Fibroblast of gingiva (primary cell): ENCODE measurements at regions not wholly inside any gene's neighbourhood (a gene's known extent, or its start where the extent isn't known, plus 50 kb on each side); places are given as distances from the start of the nearest gene placed in this dataset.
"Not testable (repeated sequence)": the region's sequence is repeated elsewhere in the genome, so short reads cannot be mapped to it uniquely, and the experiment has no call there.

Experiments used
- DNase-seq: peaks from one replicate; pipeline ENCODE4 v3.0.0-alpha.2; 2011; ENCODE audit warnings: low read depth

GRCh38 chr6:86256615-86257187, 614.0 kb upstream of the SYNCRIP start:
- no peak for DNase-seq

DNA sequence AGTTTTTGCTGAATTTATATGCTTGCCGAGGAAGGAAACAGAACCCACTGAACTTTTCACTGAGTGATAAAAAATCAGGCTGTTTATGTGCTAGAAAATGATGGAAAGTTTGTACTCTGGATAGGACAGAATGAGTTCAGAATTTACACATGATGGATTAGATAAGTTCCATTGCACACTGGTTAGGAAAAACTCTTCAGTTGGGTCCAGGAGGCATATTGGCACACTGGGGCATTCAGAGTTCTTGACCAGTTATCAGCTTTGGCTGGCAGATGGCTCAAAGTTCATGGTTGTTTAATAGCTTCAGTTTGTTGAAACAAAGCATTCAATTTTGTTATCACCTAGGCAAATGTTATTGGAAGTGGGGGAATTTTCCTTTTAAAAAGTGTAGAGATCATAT, 613.3 kb upstream of the SYNCRIP start:
- no peak for DNase-seq

DNA sequence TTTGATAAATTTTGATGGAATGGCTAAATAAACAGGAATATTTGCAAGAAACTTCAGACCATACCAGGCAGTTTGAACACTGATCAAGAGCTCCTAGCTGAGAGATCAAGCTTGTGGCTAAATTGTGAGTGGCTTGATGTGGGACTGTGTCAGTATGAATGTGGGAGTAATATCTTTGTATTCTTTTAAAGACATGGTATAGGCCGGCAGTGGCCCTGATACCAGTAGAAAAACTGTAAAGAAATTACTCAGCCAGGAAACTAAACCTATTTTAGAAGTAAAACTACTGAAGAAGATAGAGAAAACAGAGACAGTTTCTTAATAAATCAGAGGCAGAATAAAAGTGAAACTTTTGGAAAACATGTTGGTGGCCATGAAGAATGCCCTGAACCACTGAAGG, 608.4 kb upstream of the SYNCRIP start:
- DNase-seq, result no peak

DNA sequence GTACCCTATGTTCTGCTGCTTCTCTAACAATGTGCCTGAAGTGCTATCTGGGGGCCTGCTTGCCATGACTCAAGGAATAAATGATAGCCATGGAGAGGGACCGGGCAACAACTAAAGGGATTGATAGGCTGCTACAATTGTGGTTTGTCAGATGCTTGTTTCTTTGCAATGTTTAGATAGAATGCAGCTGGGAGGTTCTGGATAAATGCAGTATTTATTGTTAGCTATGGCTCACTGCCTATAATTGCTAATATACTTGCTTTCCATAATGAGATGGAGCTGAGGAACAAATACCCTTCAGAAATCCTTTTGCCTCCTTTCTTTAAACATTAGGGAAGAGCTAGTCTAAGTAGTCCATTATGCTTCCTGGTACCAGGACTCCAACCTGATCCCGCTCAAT, 575.2 kb upstream of the SYNCRIP start:
- DNase-seq, result no peak

- DNase-seq, result no peak
These were observed 572.6 kb upstream of the SYNCRIP start for GRCh38 chr6:86215323-86215722.

DNA sequence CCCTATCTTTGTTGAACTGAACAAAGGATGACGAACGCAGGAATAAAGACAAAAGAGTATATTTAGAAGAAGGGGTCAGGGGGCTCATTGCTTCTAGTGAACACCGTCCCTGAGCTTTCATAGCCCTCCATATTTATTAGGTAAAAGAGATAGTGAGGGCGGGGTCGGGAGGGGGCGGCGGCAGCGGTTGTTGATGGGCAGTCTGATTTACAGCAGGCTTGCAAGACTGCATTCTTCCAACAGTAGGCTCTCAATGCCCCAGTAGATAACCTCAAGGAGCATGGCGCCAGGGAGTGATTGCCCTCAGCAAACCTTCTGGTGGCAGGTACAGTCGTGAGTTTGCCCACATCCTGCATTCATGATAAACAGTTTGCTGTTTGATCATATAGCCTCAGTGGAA, 563.3 kb upstream of the SYNCRIP start:
- no peak for DNase-seq

- no peak for DNase-seq
These were observed 560.4 kb upstream of the SYNCRIP start for GRCh38 chr6:86203044-86203443.

GRCh38 chr6:86193821-86194220, 551.1 kb upstream of the SYNCRIP start:
- DNase-seq, result no peak

DNA sequence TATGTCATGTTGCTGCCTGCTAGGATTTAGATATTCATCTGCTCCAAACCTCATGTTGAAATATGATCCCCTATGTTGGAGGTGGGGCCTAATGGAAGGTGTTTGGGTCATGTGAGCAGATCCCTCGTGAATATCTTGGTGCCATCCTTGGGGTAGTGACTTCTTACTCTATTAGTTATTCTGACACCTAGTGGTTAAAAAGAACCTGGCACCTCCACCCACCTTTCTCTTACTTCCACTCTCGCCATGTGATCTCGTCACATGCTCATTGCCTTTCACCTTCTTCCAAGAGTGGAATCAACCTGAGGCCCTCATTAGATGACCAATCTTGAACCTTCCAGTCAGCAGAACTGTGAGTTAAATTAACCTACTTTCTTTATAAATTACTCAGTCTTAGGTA, 549.4 kb upstream of the SYNCRIP start:
- DNase-seq, result no peak

GRCh38 chr6:86175149-86175548, 532.5 kb upstream of the SYNCRIP start:
- DNase-seq, result not testable (repeated sequence)

DNA sequence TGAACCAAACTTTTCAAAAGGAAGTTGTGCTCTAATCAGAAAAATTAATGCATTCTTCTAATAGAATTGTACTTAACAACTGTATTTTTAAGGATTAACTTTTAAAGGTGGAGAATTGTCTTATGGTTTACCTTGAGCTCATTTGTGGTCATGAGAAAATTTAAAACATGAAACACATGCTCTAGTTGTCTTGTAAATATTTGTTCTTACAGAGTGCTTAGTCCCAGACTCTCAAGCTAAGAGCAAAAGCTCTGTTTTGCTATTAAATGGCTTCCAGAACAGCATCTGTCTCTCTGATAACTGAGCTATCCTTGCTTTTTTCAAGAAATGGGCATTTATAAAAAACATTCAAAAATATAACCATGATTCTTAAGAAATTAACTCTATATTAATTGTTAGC, 512.2 kb upstream of the SYNCRIP start:
- DNase-seq, result no peak

GRCh38 chr6:86153521-86153920, 510.8 kb upstream of the SYNCRIP start:
- no peak for DNase-seq

DNA sequence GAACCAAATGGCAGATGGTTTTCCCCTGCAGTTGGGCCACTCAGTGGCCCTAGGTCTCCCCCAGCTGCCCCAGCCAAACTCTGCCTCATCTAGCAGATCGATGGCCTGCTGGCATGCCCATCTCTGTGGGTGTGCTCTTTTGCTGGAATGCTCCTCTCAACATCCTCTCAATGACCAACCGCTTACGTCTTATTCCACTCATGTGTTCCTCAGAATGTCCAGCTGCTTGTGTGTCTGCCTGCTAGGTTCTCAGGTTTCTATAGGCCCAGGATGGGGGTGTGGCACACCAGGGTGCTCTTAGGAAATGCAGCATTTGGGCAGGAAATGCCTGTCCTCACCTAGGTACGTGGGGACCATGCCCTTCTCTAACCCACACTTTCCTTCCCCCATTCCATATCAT, 509.9 kb upstream of the SYNCRIP start:
- DNase-seq, result no peak

DNA sequence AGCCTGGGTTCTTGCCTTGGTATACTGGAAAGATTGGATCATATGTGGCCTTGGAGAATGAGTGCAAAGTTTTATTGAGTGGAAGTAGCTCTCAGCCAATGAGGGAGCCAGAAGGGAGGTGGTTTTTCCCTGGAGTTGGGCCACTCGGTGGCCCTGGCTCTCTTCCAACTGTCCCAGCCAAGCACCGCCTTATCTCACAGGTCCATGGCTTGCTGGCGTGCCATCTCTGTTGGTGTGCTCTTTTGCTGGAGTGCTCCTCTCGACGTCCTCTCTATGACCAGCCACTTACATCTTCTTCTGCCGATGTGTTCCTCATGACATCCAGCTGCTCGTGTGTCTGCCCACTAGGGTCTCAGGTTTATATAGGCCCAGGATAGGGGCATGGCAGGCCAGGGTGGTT, 505.9 kb upstream of the SYNCRIP start:
- no peak for DNase-seq

- DNase-seq, result no peak
These were observed 505.2 kb upstream of the SYNCRIP start for GRCh38 chr6:86147859-86148258.

- no peak for DNase-seq
These were observed 504.6 kb upstream of the SYNCRIP start for GRCh38 chr6:86147311-86147710.

DNA sequence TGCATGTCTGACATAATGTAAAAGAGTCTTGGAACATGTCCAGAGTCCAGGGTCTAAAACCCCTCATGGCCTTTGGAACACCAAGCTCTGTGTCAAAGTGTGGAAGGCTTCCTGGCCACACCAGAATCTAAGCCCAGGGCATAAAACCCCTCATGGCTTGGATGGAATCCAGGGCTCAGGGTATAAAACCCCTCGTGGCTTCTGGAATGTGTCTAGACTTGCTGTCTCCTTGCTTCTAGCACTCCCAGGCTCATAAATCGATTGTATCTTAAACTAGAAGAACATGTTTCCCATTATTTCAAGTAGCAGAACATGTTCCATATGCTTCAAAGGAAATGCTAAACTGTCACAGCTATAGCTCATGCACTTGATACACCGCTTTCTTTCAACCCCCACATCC, 504.1 kb upstream of the SYNCRIP start:
- not testable (repeated sequence) for DNase-seq

- no peak for DNase-seq
These were observed 499.6 kb upstream of the SYNCRIP start for GRCh38 chr6:86142326-86142725.

DNA sequence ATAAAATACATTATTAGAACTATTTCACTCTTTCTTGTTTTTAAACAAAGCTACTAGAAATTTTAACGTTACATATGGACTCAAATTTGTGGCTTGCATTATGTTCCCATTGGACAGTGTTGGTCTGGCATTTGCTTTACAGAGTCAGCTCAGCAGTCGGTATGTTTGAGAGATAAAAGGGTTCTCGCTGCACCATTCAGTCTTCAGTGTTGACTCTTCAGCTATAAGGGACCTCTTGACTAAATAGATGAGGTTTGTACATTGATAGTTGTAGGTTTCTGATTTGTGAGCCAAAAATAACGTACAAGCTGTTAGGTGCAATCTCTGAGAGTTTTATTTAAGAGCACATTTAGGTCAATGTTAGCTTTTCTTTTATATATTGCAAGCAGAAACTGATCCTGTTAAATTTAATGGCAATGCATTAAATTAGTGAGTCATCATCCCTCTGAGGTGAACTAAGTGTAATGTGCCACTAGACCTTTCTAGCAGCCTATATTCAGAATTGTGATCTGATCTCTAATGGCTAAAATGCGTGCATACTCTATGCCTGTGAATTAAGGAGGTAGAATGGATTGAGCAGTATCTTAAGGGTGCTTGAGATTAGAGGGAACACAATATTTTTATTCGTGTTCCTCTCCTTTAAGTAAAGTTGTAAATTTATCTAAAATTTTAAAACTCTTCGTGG, 485.6 kb upstream of the SYNCRIP start:
- no peak for DNase-seq

DNA sequence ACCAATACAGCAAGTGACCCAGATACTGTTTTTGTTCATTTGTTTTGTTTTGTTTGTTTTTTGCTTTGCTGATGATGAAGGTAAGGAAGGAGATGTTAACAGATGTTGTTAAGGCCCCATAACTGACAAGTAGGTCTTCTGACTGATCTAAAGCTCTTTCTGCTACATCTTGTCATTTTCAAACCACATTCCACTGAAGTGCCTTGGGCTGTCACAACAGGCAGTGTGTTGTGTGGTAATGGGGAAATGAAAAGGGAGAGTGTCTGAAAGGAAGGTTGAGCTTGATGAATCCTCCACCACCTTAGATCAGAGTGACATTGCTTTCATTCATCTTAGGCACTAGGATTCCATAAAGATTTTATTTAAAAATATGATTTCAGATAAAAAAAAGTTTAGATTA, 479.4 kb upstream of the SYNCRIP start:
- no peak for DNase-seq

DNA sequence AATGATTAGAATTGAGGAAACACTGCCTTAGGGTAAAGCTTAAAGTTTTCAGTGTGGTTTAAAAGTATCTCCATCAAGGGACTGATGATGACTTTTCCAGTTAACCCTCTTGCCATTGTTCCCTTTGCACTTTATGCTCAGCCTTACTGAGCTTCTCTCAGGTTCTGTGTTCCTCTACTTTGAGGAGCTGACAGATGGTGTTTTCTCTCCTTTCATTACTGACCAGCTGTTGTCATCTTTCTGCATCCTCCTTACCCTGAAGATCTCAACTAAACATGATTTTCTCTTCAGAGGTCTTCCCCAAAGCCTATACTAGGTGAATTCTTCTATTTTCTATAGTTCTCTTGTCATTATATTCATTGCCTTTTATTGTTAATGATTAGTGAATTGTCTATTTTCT, 475.6 kb upstream of the SYNCRIP start:
- DNase-seq, result no peak

DNA sequence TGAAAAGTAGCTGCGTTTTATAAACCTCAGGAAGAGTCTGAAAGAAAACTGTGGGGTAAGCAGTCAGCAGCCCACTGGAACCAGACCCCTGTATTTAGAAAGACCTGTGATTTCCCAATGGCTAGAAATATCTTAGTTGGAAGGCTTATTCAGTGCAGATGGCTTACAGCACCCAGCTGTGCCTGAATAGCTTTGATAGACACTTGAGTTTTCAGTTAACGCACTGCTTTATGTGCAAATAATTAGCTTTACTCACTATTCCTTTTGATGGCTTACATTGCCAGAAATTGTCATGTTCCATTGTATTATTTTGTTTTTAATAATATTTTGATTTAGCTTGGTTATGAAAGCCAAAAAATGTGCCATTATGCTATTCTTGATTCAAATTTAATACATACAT, 465.3 kb upstream of the SYNCRIP start:
- no peak for DNase-seq

DNA sequence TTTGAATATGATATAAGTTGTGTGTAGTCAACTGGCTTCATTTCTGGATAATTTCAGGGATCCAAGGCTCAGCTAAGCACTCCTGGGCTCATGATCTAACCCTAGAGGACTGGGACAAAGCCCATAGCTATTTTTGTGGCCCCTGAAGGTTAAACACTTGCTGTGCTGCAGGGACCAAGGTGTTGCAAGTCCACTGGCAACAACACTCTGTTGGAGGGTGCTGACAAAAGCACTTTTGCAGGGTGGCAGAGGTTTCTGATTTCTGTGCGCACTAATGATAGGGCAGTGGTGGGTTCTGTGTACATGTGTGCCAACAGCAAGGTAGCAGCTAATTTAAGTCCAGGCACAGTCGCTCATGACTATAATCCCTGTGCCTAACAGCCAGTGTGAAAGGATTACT, 445.3 kb upstream of the SYNCRIP start:
- DNase-seq, result no peak

- no peak for DNase-seq
These were observed 437.3 kb upstream of the SYNCRIP start for GRCh38 chr6:86079938-86080337.
